ENCODE measurements at regions not wholly inside any gene's neighbourhood (a gene's known extent, or its start where the extent isn't known, plus 50 kb on each side); places are given as distances from the start of the nearest gene placed in this dataset.

DNA sequence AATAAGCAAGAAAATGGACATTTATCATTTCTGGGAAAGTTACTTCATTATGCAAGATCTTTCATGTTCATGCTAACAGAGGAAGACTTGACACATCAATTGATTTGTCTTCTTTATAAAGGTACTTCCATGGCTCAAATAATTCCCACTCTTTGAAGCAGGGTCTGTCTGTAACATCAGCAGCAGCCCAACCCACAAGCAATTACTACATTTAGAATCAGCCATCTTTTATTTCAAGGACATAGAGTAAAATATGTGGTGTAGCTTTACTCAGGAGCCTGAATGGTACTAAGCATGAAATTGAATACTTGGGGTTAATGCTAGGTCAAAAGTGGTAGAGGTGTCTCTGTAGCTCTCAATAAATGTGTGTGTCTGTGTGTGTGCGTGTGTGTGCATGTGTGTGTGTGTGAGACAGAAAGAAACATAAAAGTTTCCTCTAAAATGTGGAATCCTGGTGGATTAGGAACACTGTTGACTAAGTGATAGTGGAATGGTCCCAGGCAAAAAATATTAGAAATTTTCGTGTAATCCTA lies 581.1 kb downstream of the CAAP1 start:
- TF ChIP-seq CTCF (IDR thresholded peaks at IDR 0.05) (no peak), EP300 (IDR thresholded peaks at IDR 0.05) (no peak), POLR2A (IDR thresholded peaks at IDR 0.05) (no peak)
